Mesothelial cell of epicardium (in vitro differentiated cells): ENCODE measurements at regions not wholly inside any gene's neighbourhood (a gene's known extent, or its start where the extent isn't known, plus 50 kb on each side); places are given as distances from the start of the nearest gene placed in this dataset.

Source experiments
- DNase-seq, 2 experiments: peaks; one replicate each; pipeline ENCODE4 v3.0.0; 2021; ENCODE audit warnings: low spot score in 2 of 2; ENCODE audit not compliant: unreplicated experiment in 2 of 2
- H3K27ac Mint-ChIP-seq: 2 replicates; pipeline ENCODE4 v1.8.0; 2021; ENCODE audit warnings: mixed read lengths
- H3K27me3 Mint-ChIP-seq: 2 replicates; pipeline ENCODE4 v1.8.0; 2021; ENCODE audit warnings: low read depth, mixed read lengths
- H3K36me3 Mint-ChIP-seq: 2 replicates; pipeline ENCODE4 v1.8.0; 2021; ENCODE audit warnings: mixed read lengths
- H3K4me1 Mint-ChIP-seq: 2 replicates; pipeline ENCODE4 v1.8.0; 2021; ENCODE audit warnings: mixed read lengths
- H3K4me3 Mint-ChIP-seq: 2 replicates; pipeline ENCODE4 v1.8.0; 2021; ENCODE audit warnings: mild to moderate bottlenecking, moderate library complexity, mixed read lengths
- H3K9me3 Mint-ChIP-seq: 2 replicates; pipeline ENCODE4 v1.8.0; 2021; ENCODE audit warnings: mixed read lengths
- TF ChIP-seq, protein P1 (sequence below): fragments of 200-600 bp; sonication (generic); IDR thresholded peaks from one replicate; pipeline ENCODE4 v1.5.0; 2021; ENCODE audit warnings: antibody characterized with exemption; ENCODE audit not compliant: unreplicated experiment

DNA sequence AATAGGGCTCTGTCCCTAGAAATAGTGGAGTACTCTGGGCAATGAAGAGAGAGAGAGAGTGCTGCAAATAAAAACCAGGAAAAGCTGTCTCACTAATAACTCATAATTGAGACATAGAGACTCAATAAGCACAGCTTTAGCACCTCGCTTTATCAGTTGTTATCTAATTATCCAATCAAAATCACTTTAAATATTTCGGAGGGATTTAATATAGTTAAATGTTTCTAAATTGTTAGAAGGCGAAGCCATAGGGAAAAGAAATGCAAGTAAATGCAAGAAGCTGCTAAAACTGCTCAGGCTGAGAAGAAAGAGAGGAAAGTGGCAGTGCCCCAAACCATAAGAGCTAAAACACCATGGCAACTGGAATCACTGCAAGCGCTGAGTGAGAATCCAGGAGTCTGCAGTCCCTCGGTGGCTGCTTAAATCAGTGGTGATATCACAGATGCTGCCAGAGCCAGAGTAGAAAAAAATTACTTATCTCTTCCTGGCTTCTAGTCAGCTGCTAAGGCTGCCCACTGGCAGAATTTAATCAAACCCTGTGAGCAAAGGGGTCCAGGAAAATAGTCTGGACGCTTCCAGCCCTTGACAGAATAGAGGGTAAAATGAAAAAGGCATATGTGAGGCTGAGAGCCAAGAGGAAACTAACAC is 150.4 kb upstream of the CHRM2 start:
- Mint-ChIP-seq H3K27ac (no peak overlapping the region), H3K27me3 (no peaks in the 10 kb centered on the region), H3K9me3 (peaks cover 4% of the 10 kb centered on the region), H3K4me1 (peaks cover 7% of the 10 kb centered on the region), H3K36me3 (no peaks in the 10 kb centered on the region), H3K4me3 (no peak overlapping the region)
- DNase-seq: no peak
- TF ChIP-seq, protein P1, sequence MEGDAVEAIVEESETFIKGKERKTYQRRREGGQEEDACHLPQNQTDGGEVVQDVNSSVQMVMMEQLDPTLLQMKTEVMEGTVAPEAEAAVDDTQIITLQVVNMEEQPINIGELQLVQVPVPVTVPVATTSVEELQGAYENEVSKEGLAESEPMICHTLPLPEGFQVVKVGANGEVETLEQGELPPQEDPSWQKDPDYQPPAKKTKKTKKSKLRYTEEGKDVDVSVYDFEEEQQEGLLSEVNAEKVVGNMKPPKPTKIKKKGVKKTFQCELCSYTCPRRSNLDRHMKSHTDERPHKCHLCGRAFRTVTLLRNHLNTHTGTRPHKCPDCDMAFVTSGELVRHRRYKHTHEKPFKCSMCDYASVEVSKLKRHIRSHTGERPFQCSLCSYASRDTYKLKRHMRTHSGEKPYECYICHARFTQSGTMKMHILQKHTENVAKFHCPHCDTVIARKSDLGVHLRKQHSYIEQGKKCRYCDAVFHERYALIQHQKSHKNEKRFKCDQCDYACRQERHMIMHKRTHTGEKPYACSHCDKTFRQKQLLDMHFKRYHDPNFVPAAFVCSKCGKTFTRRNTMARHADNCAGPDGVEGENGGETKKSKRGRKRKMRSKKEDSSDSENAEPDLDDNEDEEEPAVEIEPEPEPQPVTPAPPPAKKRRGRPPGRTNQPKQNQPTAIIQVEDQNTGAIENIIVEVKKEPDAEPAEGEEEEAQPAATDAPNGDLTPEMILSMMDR: no peak

GRCh38 chr7:136714062-136714461 is 154.4 kb upstream of the CHRM2 start:
- peaks cover 4% of the 10 kb centered on the region for H3K9me3 Mint-ChIP-seq
- no peaks in the 10 kb centered on the region for H3K36me3 Mint-ChIP-seq
- TF ChIP-seq, protein P1: no peak
- no peak overlapping the region for H3K27ac Mint-ChIP-seq
- H3K4me1 Mint-ChIP-seq: peaks cover 15% of the 10 kb centered on the region
- no peak for DNase-seq
- no peaks in the 10 kb centered on the region for H3K27me3 Mint-ChIP-seq
- no peak overlapping the region for H3K4me3 Mint-ChIP-seq

GRCh38 chr7:136710751-136711150 is 157.7 kb upstream of the CHRM2 start:
- Mint-ChIP-seq H3K4me3 (no peak overlapping the region), H3K9me3 (peaks cover 4% of the 10 kb centered on the region), H3K27me3 (no peaks in the 10 kb centered on the region), H3K4me1 (peaks cover 8% of the 10 kb centered on the region), H3K36me3 (no peaks in the 10 kb centered on the region), H3K27ac (no peak overlapping the region)
- TF ChIP-seq, protein P1: no peak
- no peak for DNase-seq

DNA sequence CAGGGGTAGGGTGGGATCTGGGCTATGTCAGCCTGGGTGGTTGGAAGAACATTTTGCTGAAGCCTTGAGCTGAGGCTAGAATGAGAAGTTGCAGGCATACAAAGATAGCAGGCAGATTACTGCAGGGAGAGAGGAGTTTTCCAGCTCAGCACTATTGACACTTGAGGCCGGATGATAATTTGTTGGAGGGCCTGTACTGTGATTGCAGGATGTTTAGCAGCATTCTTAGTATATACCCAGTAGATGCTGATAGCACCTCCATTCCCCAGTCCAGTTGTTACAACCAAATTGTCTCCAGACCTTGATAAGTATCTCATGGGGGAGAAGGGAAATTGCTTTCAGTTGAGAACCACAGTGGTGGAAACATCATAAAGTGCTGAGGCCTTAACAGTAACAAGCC is 158.6 kb upstream of the CHRM2 start:
- peaks cover 4% of the 10 kb centered on the region for H3K9me3 Mint-ChIP-seq
- H3K27ac Mint-ChIP-seq: peak overlapping the region; percentile 70
- H3K4me3 Mint-ChIP-seq: no peak overlapping the region
- H3K36me3 Mint-ChIP-seq: no peaks in the 10 kb centered on the region
- DNase-seq: no peak
- TF ChIP-seq, protein P1: no peak
- H3K4me1 Mint-ChIP-seq: peaks cover 8% of the 10 kb centered on the region
- H3K27me3 Mint-ChIP-seq: no peaks in the 10 kb centered on the region

- no peak for DNase-seq
- TF ChIP-seq, protein P1: no peak
- Mint-ChIP-seq H3K27ac (no peak overlapping the region), H3K4me3 (no peak overlapping the region), H3K9me3 (no peaks in the 10 kb centered on the region), H3K4me1 (peaks cover 8% of the 10 kb centered on the region), H3K27me3 (no peaks in the 10 kb centered on the region), H3K36me3 (no peaks in the 10 kb centered on the region)
Measured at GRCh38 chr7:136702913-136703312, 165.5 kb upstream of the CHRM2 start.

DNA sequence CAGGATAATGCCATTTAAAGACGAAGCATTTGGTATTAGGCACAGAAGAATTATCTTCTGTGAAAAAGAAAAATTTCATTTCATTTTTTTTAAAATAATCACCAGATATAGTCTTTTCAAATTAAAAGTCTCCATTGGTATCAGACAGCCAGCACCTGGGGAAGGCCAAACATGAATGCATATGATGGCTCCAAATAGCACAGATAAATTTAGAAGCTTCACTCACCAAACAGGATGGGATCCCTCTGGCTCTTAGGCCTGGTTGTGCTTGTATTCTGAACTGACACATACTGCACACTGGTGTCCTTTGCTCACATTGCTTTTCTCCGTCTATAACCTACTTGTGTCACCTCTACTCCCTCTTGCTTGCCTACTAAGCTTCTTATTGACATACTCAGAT is 169.5 kb upstream of the CHRM2 start:
- no peak overlapping the region for H3K4me3 Mint-ChIP-seq

More for the DNA sequence above, 169.5 kb upstream of the CHRM2 start:
- H3K36me3 Mint-ChIP-seq: no peaks in the 10 kb centered on the region
- TF ChIP-seq, protein P1: no peak
- no peaks in the 10 kb centered on the region for H3K9me3 Mint-ChIP-seq
- no peak overlapping the region for H3K27ac Mint-ChIP-seq
- no peaks in the 10 kb centered on the region for H3K27me3 Mint-ChIP-seq
- peaks cover 11% of the 10 kb centered on the region for H3K4me1 Mint-ChIP-seq
- no peak for DNase-seq
